Endothelial cell of umbilical vein (primary cell): ENCODE measurements at regions not wholly inside any gene's neighbourhood (a gene's known extent, or its start where the extent isn't known, plus 50 kb on each side); places are given as distances from the start of the nearest gene placed in this dataset.

Source experiments
- BruUV-seq: library from RNA; stranded (reverse); fragments of 400-500 nt; replicated peaks from 2 replicates; lab custom pipeline; 2021; lab: Mats Ljungman, UMichigan
- CTCF ChIA-PET: fragments of 300-600, 350-600 bp; sonication (Branson Sonifier 250); formaldehyde crosslinking; loops from one replicate; lab custom pipeline; 2021; ENCODE audit warnings: antibody characterized with exemption, inconsistent platforms; lab: Charles Lee
- POLR2A ChIA-PET: fragments of 300-600, 350-600 bp; sonication (Branson Sonifier 250); formaldehyde crosslinking; loops from one replicate; lab custom pipeline; 2021; ENCODE audit warnings: antibody characterized with exemption, inconsistent platforms; lab: Charles Lee
- DNase-seq: peaks from one replicate; pipeline ENCODE4 v3.0.0-alpha.2; 2011; ENCODE audit warnings: low read depth, low spot score
- FAIRE-seq: peaks from 2 replicates; lab custom pipeline; 2011; peaks lifted over from hg19 to GRCh38; lab: Jason Lieb, UNC
- H2AFZ ChIP-seq: 2 replicates; pipeline ENCODE4 v1.6.0; 2012; ENCODE audit warnings: low read depth, low read length, control low read depth, inconsistent platforms
- H3K27ac ChIP-seq: 2 replicates; pipeline ENCODE4 v1.5.1; 2011; ENCODE audit warnings: low read depth, mild to moderate bottlenecking, control low read depth, low read length, moderate library complexity; ENCODE audit not compliant: insufficient read depth
- H3K27me3 ChIP-seq, 2 experiments: 2 replicates each; pipeline versions ENCODE4 v1.6.0 to v1.6.1; 2011; ENCODE audit warnings: low read length in 2 of 2, mixed read lengths in 1 of 2; ENCODE audit not compliant: control insufficient read depth in 2 of 2, insufficient read depth in 2 of 2
- H3K36me3 ChIP-seq, 2 experiments: 2 replicates in 1 of 2; 3 replicates in 1 of 2; pipeline ENCODE4 v1.5.1; 2011; ENCODE audit warnings: low read length in 2 of 2, mild to moderate bottlenecking in 1 of 2, moderate library complexity in 1 of 2; ENCODE audit not compliant: control insufficient read depth in 2 of 2, insufficient read depth in 2 of 2; ENCODE audit errors: extremely low read depth in 1 of 2
- H3K4me1 ChIP-seq: 3 replicates; pipeline ENCODE4 v1.5.1; 2011; ENCODE audit warnings: mild to moderate bottlenecking, low read length; ENCODE audit not compliant: control insufficient read depth, insufficient read depth; ENCODE audit errors: extremely low read depth
- H3K4me2 ChIP-seq: 2 replicates; pipeline ENCODE4 v1.6.1; 2011; ENCODE audit warnings: low read length, control low read depth, mixed read lengths; ENCODE audit not compliant: insufficient read depth
- H3K4me3 ChIP-seq, 3 experiments: fragments of 200-600 bp in 1 of 3; sonication (generic), shearing (Covaris generic) in 1 of 3; replicated peaks in 1 of 3; 2 replicates each; pipeline ENCODE4 v1.5.1; 2011 to 2016; ENCODE audit warnings: control low read depth in 3 of 3, low read length in 3 of 3, mild to moderate bottlenecking in 2 of 3, inconsistent platforms in 1 of 3, low read depth in 1 of 3, moderate library complexity in 1 of 3; ENCODE audit not compliant: insufficient read depth in 1 of 3
- H3K79me2 ChIP-seq: 2 replicates; pipeline ENCODE4 v1.6.0; 2012; ENCODE audit warnings: low read length, inconsistent platforms; ENCODE audit not compliant: control insufficient read depth, insufficient read depth
- H3K9ac ChIP-seq: replicated peaks from 2 replicates; pipeline ENCODE3; 2011; ENCODE audit warnings: low read length, control low read depth; ENCODE audit not compliant: insufficient read depth; ENCODE audit errors: extremely low read depth
- H3K9me1 ChIP-seq: replicated peaks from 3 replicates; pipeline ENCODE4 v1.6.0; 2011; ENCODE audit warnings: mild to moderate bottlenecking, low read length; ENCODE audit not compliant: control insufficient read depth, insufficient read depth; ENCODE audit errors: extremely low read depth
- H3K9me3 ChIP-seq: replicated peaks from 2 replicates; pipeline ENCODE4 v1.5.1; 2012; ENCODE audit warnings: low read length, inconsistent platforms; ENCODE audit not compliant: control insufficient read depth, insufficient read depth
- H4K20me1 ChIP-seq: replicated peaks from 2 replicates; pipeline ENCODE3; 2011; ENCODE audit warnings: mild to moderate bottlenecking, low read length; ENCODE audit not compliant: control insufficient read depth, insufficient read depth; ENCODE audit errors: extremely low read depth
- CTCF ChIP-seq, 2 donors: IDR thresholded peaks; 1 replicate in 1 of 2; 2 replicates in 1 of 2; pipeline ENCODE4 v1.5.1; 2011; ENCODE audit warnings: low read length in 2 of 2, mild to moderate bottlenecking in 2 of 2, moderate library complexity in 2 of 2, control low read depth in 1 of 2, inconsistent platforms in 1 of 2, low read depth in 1 of 2; ENCODE audit not compliant: insufficient read depth in 1 of 2; ENCODE audit errors: extremely low read depth in 1 of 2
- EZH2 ChIP-seq: IDR thresholded peaks from 2 replicates; pipeline ENCODE4 v1.6.1; 2012; ENCODE audit warnings: borderline replicate concordance, low read depth, mild to moderate bottlenecking, moderate library complexity, low read length, inconsistent platforms; ENCODE audit not compliant: severe bottlenecking
- FOS ChIP-seq: IDR thresholded peaks from 2 replicates; pipeline ENCODE4 v1.6.1; 2011; ENCODE audit warnings: mild to moderate bottlenecking, low read length, moderate library complexity, borderline replicate concordance; ENCODE audit not compliant: insufficient read depth
- GATA2 ChIP-seq: IDR thresholded peaks from 2 replicates; pipeline ENCODE4 v1.7.0; 2011; ENCODE audit warnings: low read depth, mild to moderate bottlenecking, moderate library complexity, mixed read lengths, low read length; ENCODE audit not compliant: insufficient read length, insufficient read depth
- JUN ChIP-seq: IDR thresholded peaks from 2 replicates; pipeline ENCODE4 v1.6.1; 2011; ENCODE audit warnings: borderline replicate concordance, low read depth; ENCODE audit not compliant: insufficient read length, insufficient read depth
- MYC ChIP-seq: IDR thresholded peaks from one replicate; pipeline ENCODE4 v1.6.1; 2011; ENCODE audit warnings: mild to moderate bottlenecking, low read depth, low read length
- POLR2A ChIP-seq: IDR thresholded peaks from 2 replicates; pipeline ENCODE4 v1.6.1; 2012; ENCODE audit warnings: low read depth, mild to moderate bottlenecking, control low read depth, low read length
- POLR2AphosphoS5 ChIP-seq: IDR thresholded peaks from 2 replicates; pipeline ENCODE4 v1.6.1; 2012; ENCODE audit warnings: low read depth, mild to moderate bottlenecking, control low read depth, low read length, moderate library complexity; ENCODE audit not compliant: insufficient read depth
- dilution Hi-C: fragments of 300-500 bp; cut with MboI; formaldehyde crosslinking; loops from one replicate; pipeline ENCODE4 v1.15.0; 2019; ENCODE audit warnings: low sequenced_read_pairs; ENCODE audit not compliant: extremely low pct_ligation_motif_present
- intact Hi-C: fragments of 100-400 bp; cut with micrococcal nuclease; formaldehyde crosslinking; loops from one replicate; pipeline ENCODE4 v1.10.0; 2022
- TF ChIP-seq, protein P1 (sequence below): IDR thresholded peaks from 2 replicates; pipeline ENCODE4 v1.6.1; 2011; ENCODE audit not compliant: insufficient read depth, insufficient read length

DNA sequence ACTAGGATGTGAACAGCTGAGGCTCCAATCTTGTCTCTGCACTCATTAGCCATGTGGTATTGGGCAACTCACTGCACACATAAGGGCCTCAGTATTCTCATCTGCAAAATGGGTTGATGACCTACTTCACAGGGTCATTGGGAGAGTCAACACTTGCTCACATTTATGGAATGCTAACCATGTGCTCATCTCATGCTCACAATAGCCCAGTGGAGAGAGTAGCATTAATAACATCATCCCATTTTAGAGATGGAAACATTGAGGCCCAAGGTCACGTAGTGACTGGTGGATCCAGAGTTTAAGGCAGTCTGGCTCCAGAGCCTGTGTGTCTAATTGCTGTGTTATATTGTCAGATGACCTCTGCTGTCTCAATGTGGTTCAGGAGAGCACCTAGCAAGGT lies 270.2 kb upstream of the SRRM4 start:
- H3K9me1 ChIP-seq, result no peaks in the 10 kb centered on the region
- H3K4me3 ChIP-seq, result no peak overlapping the region
- no peak overlapping the region for H3K9ac ChIP-seq
- dilution Hi-C loops (no loop called here), intact Hi-C loops (no loop called here)
- no TSS peak for BruUV-seq
- DNase-seq, result no peak
- no peak overlapping the region for H3K4me2 ChIP-seq
- no peaks in the 10 kb centered on the region for H3K79me2 ChIP-seq
- POLR2A ChIA-PET, result no interaction called here
- CTCF ChIA-PET, result no interaction called here
- H4K20me1 ChIP-seq, result no peaks in the 10 kb centered on the region
- H2AFZ ChIP-seq, result no peak overlapping the region
- H3K27ac ChIP-seq, result no peak overlapping the region
- H3K4me1 ChIP-seq, result no peaks in the 10 kb centered on the region
- H3K9me3 ChIP-seq, result peaks cover 3% of the 10 kb centered on the region
- no peaks in the 10 kb centered on the region for H3K36me3 ChIP-seq
- TF ChIP-seq POLR2A (no peak), MYC (no peak), CTCF (IDR thresholded peaks at IDR 0.05; ENCODE audit: extremely low read depth in 1 of 2, insufficient read depth in 1 of 2, low read depth in 1 of 2, low read length in 2 of 2) (no peak), JUN (no peak), EZH2 (no peak), POLR2AphosphoS5 (no peak), FOS (no peak), GATA2 (no peak)
- TF ChIP-seq, protein P1, sequence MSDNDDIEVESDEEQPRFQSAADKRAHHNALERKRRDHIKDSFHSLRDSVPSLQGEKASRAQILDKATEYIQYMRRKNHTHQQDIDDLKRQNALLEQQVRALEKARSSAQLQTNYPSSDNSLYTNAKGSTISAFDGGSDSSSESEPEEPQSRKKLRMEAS, result no peak
- no peak for FAIRE-seq
- no peaks in the 10 kb centered on the region for H3K27me3 ChIP-seq
